Stimulated activated naive CD8-positive, alpha-beta T cell treated with anti-CD3 and anti-CD28 coated beads, Interleukin-15, Interleukin-2, amounts not matched to agents 100 U/mL and 50 U/mL, for 24 hours (primary cell): ENCODE measurements at regions not wholly inside any gene's neighbourhood (a gene's known extent, or its start where the extent isn't known, plus 50 kb on each side); places are given as distances from the start of the nearest gene placed in this dataset.
"Not testable (repeated sequence)": the region's sequence is repeated elsewhere in the genome, so short reads cannot be mapped to it uniquely, and the experiment has no call there.

Experiments
- ATAC-seq: fragments of 150-1000 bp; cut with Tn5 transposase; one replicate; pipeline ENCODE4 v1.10.0; 2021
- DNase-seq: peaks from one replicate; pipeline ENCODE4 v3.0.0; 2021

- not testable (repeated sequence) for ATAC-seq, DNase-seq
Measured at GRCh38 chr5:25162616-25163015, 517.8 kb upstream of the CDH10 start.

GRCh38 chr5:25160891-25161290 lies 516.1 kb upstream of the CDH10 start:
- DNase-seq (no peak), ATAC-seq (no peak)

GRCh38 chr5:25150819-25151218 lies 506.0 kb upstream of the CDH10 start:
- DNase-seq (no peak), ATAC-seq (no peak)

GRCh38 chr5:25128606-25129005 lies 483.8 kb upstream of the CDH10 start:
- DNase-seq = no peak
- no peak for ATAC-seq

- ATAC-seq = no peak
- no peak for DNase-seq
Measured at GRCh38 chr5:25119650-25120049, 474.9 kb upstream of the CDH10 start.

- ATAC-seq = no peak
- DNase-seq = no peak
Measured at GRCh38 chr5:25107853-25108252, 463.1 kb upstream of the CDH10 start.

GRCh38 chr5:25099538-25099937 lies 454.8 kb upstream of the CDH10 start:
- DNase-seq (no peak), ATAC-seq (no peak)

GRCh38 chr5:25095261-25095660 lies 450.5 kb upstream of the CDH10 start:
- no peak for DNase-seq
- ATAC-seq = no peak

- no peak for DNase-seq
- ATAC-seq = no peak
Measured at GRCh38 chr5:25094219-25094618, 449.4 kb upstream of the CDH10 start.

GRCh38 chr5:25091921-25092320 lies 447.1 kb upstream of the CDH10 start:
- ATAC-seq (no peak), DNase-seq (no peak)

- ATAC-seq = no peak
- DNase-seq = no peak
Measured at GRCh38 chr5:25090854-25091253, 446.1 kb upstream of the CDH10 start.

- DNase-seq = no peak
- ATAC-seq = no peak
Measured at GRCh38 chr5:25090275-25090674, 445.5 kb upstream of the CDH10 start.

- ATAC-seq, DNase-seq: not testable (repeated sequence)
Measured at GRCh38 chr5:25088689-25089088, 443.9 kb upstream of the CDH10 start.

GRCh38 chr5:25083261-25083660 lies 438.5 kb upstream of the CDH10 start:
- ATAC-seq, DNase-seq: not testable (repeated sequence)

- DNase-seq (no peak), ATAC-seq (no peak)
Measured at GRCh38 chr5:25066239-25066638, 421.5 kb upstream of the CDH10 start.

GRCh38 chr5:25064306-25064705 lies 419.5 kb upstream of the CDH10 start:
- no peak for DNase-seq
- no peak for ATAC-seq

- ATAC-seq (no peak), DNase-seq (no peak)
Measured at GRCh38 chr5:25060575-25060974, 415.8 kb upstream of the CDH10 start.

- no peak for DNase-seq
Measured at GRCh38 chr5:25056836-25057235, 412.1 kb upstream of the CDH10 start.

GRCh38 chr5:25033658-25034057 lies 388.9 kb upstream of the CDH10 start:
- DNase-seq = no peak
- ATAC-seq = no peak

More at GRCh38 chr5:25056836-25057235, 412.1 kb upstream of the CDH10 start:
- ATAC-seq = no peak

- DNase-seq (no peak), ATAC-seq (no peak)
Measured at GRCh38 chr5:25029004-25029403, 384.2 kb upstream of the CDH10 start.

- no peak for DNase-seq
- no peak for ATAC-seq
Measured at GRCh38 chr5:25027526-25027925, 382.7 kb upstream of the CDH10 start.

- no peak for DNase-seq
- ATAC-seq = no peak
Measured at GRCh38 chr5:25027061-25027460, 382.3 kb upstream of the CDH10 start.

GRCh38 chr5:25025831-25026230 lies 381.1 kb upstream of the CDH10 start:
- DNase-seq (no peak), ATAC-seq (no peak)

- ATAC-seq = no peak
- DNase-seq = no peak
Measured at GRCh38 chr5:25020454-25020853, 375.7 kb upstream of the CDH10 start.

GRCh38 chr5:25009063-25009462 lies 364.3 kb upstream of the CDH10 start:
- no peak for ATAC-seq
- DNase-seq = no peak
